Activated B cell treated with CpG ODN at 0.5 μM for 24 hours (primary cell): ENCODE measurements at regions not wholly inside any gene's neighbourhood (a gene's known extent, or its start where the extent isn't known, plus 50 kb on each side); places are given as distances from the start of the nearest gene placed in this dataset.
"Not testable (repeated sequence)": the region's sequence is repeated elsewhere in the genome, so short reads cannot be mapped to it uniquely, and the experiment has no call there.

Experiments
- ATAC-seq: fragments of 200-7000 bp; cut with Tn5 transposase; one replicate; pipeline ENCODE4 v1.10.0; 2021; ENCODE audit warnings: low read depth, mild to moderate bottlenecking, moderate library complexity
- CTCF ChIA-PET: fragments of 350-600 bp; sonication (Branson Sonifier 250); formaldehyde crosslinking; loops from one replicate; lab custom pipeline; 2021; ENCODE audit warnings: antibody characterized with exemption; lab: Charles Lee
- POLR2A ChIA-PET: fragments of 350-600 bp; sonication (Branson Sonifier 250); formaldehyde crosslinking; loops from one replicate; lab custom pipeline; 2021; ENCODE audit warnings: antibody characterized with exemption; lab: Charles Lee
- DNase-seq: peaks from one replicate; pipeline ENCODE4 v3.0.0; 2022
- H3K27ac Mint-ChIP-seq: one replicate; pipeline ENCODE4 v1.8.0; 2020; ENCODE audit warnings: mixed read lengths
- H3K27me3 Mint-ChIP-seq: one replicate; pipeline ENCODE4 v1.8.0; 2021; ENCODE audit warnings: mixed read lengths
- H3K36me3 Mint-ChIP-seq: one replicate; pipeline ENCODE4 v1.8.0; 2021; ENCODE audit warnings: low read depth, mixed read lengths
- H3K4me1 Mint-ChIP-seq: one replicate; pipeline ENCODE4 v1.8.0; 2021; ENCODE audit warnings: mixed read lengths
- H3K4me3 Mint-ChIP-seq: one replicate; pipeline ENCODE4 v1.8.0; 2020; ENCODE audit warnings: mild to moderate bottlenecking, mixed read lengths
- H3K9me3 Mint-ChIP-seq: one replicate; pipeline ENCODE4 v1.8.0; 2020; ENCODE audit warnings: mixed read lengths
- intact Hi-C: fragments of 100-400 bp; cut with micrococcal nuclease; formaldehyde crosslinking; loops from one replicate; pipeline ENCODE4 v1.15.1; 2024
- TF ChIP-seq, protein P1 (sequence below): fragments of 200-600 bp; IDR thresholded peaks from one replicate; pipeline ENCODE4 v1.8.0; 2022; ENCODE audit warnings: antibody characterized with exemption, mild to moderate bottlenecking

DNA sequence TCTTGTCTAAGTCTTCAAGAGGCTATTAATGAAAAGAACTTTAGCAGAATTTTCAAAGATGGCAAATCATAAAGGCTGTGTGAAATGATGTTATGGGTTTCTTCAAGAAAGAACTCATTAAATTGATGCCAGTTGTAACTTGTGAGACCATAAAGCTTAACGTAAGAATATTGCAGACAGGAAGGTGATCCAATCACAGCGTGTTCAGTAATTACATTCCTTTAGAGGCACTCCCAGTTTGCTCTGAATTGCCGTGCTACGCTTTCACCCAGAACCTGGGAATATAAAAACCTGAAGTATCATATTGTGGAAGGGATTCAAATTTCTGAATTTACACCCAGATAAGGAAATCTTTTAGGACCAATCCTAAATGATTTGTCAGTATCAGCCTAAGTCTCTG is 64.1 kb upstream of the ITGB1 start:
- DNase-seq (no peak), ATAC-seq (no peak)
- Mint-ChIP-seq H3K27me3 (peaks cover 2% of the 10 kb centered on the region), H3K36me3 (no peaks in the 10 kb centered on the region), H3K9me3 (no peaks in the 10 kb centered on the region), H3K27ac (no peak overlapping the region), H3K4me3 (no peak overlapping the region), H3K4me1 (peaks cover 13% of the 10 kb centered on the region)
- TF ChIP-seq, protein P1, sequence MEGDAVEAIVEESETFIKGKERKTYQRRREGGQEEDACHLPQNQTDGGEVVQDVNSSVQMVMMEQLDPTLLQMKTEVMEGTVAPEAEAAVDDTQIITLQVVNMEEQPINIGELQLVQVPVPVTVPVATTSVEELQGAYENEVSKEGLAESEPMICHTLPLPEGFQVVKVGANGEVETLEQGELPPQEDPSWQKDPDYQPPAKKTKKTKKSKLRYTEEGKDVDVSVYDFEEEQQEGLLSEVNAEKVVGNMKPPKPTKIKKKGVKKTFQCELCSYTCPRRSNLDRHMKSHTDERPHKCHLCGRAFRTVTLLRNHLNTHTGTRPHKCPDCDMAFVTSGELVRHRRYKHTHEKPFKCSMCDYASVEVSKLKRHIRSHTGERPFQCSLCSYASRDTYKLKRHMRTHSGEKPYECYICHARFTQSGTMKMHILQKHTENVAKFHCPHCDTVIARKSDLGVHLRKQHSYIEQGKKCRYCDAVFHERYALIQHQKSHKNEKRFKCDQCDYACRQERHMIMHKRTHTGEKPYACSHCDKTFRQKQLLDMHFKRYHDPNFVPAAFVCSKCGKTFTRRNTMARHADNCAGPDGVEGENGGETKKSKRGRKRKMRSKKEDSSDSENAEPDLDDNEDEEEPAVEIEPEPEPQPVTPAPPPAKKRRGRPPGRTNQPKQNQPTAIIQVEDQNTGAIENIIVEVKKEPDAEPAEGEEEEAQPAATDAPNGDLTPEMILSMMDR = no peak
- POLR2A ChIA-PET = no interaction called here
- intact Hi-C loops = no loop called here
- CTCF ChIA-PET = interaction anchor here (1.0 kb wide), 1 partner anchor 132 kb away, joined by 3 read pairs; no protein-coding TSS in a partner anchor

DNA sequence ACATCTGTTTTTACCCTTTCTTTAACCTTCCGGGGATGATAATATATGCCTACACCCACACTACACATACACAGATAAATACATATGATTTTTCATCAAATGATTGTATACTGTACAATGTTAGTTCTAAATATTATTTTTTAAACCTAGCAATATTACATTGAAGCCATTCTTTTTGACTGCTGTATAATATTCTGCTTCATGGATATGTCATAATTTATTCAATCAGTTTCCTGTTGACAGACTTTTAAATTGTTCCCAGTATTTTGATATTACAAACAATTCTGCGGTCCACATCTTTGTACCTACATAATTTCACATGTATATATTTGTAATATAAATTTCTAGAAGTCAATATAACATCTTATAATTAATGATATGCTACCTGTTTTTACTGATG is 59.0 kb upstream of the ITGB1 start:
- Mint-ChIP-seq H3K9me3 (peaks cover 2% of the 10 kb centered on the region), H3K4me3 (no peak overlapping the region), H3K4me1 (peaks cover 2% of the 10 kb centered on the region), H3K27me3 (peaks cover 2% of the 10 kb centered on the region), H3K36me3 (no peaks in the 10 kb centered on the region), H3K27ac (no peak overlapping the region)
- ChIA-PET CTCF (no interaction called here), POLR2A (no interaction called here)
- intact Hi-C loops = no loop called here
- TF ChIP-seq, protein P1 = no peak
- ATAC-seq (no peak), DNase-seq (no peak)

- ChIA-PET CTCF (no interaction called here), POLR2A (no interaction called here)
- peaks cover 2% of the 10 kb centered on the region for H3K9me3 Mint-ChIP-seq
- intact Hi-C loops = no loop called here
- no peaks in the 10 kb centered on the region for H3K36me3 Mint-ChIP-seq
- peaks cover 5% of the 10 kb centered on the region for H3K4me1 Mint-ChIP-seq
- peaks cover 2% of the 10 kb centered on the region for H3K27me3 Mint-ChIP-seq
- no peak overlapping the region for H3K27ac Mint-ChIP-seq
- no peak overlapping the region for H3K4me3 Mint-ChIP-seq
- ATAC-seq (no peak), DNase-seq (no peak)
- TF ChIP-seq, protein P1 = no peak
These were observed 57.9 kb upstream of the ITGB1 start for GRCh38 chr10:33015761-33016547.

DNA sequence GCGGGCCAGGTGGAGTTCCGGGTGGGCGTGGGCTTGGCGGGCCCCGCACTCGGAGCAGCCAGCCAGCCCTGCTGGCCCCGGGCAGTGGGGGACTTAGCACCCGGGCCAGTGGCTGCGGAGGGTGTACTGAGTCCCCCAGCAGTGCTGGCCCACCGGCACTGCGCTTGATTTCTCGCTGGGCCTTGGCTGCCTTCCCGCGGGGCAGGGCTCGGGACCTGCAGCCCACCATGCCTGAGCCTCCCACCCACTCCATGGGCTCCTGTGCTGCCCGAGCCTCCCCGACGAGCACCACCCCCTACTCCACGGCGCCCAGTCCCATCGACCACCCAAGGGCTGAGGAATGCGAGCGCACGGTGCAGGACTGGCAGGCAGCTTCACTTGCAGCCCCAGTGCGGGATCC is 55.3 kb upstream of the ITGB1 start:
- H3K9me3 Mint-ChIP-seq, H3K27ac Mint-ChIP-seq, H3K4me3 Mint-ChIP-seq, H3K36me3 Mint-ChIP-seq, POLR2A ChIA-PET, ATAC-seq, intact Hi-C loops, H3K27me3 Mint-ChIP-seq, DNase-seq: not testable (repeated sequence)
- peaks cover 27% of the 10 kb centered on the region for H3K4me1 Mint-ChIP-seq
- CTCF ChIA-PET = interaction anchor here (0.7 kb wide), 1 partner anchor 24 kb away, joined by 3 read pairs; no protein-coding TSS in a partner anchor

DNA sequence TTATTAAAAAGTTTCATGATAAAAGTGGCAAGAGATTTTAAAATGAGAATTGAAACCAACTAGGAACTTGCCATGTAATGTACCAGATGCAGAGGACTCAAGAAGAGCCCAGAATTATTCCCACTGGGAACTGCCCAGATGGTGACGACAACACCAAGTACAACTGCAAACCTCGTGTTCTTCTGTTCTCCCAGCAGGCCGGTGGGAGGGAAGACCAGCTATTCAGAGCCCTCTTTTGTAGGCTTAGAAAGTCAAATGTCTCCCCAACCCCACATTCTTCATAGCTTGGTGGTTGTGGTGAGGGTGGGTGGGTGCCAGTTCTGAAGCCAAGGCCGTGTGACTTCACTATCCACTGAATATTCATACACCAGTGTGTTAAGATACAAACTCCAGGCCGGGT is 54.3 kb upstream of the ITGB1 start:
- Mint-ChIP-seq H3K4me3 (no peak overlapping the region), H3K27ac (no peak overlapping the region), H3K27me3 (peaks cover 6% of the 10 kb centered on the region), H3K36me3 (no peaks in the 10 kb centered on the region), H3K4me1 (peaks cover 27% of the 10 kb centered on the region), H3K9me3 (peaks cover 2% of the 10 kb centered on the region)
- DNase-seq (no peak), ATAC-seq (no peak)
- TF ChIP-seq, protein P1 = no peak
- CTCF ChIA-PET = interaction anchor here (0.6 to 0.7 kb wide), 2 partner anchors 25 to 667 kb away, joined by 3 read pairs; no protein-coding TSS in a partner anchor
- intact Hi-C loops = no loop called here
- POLR2A ChIA-PET = interaction anchor here (1.7 kb wide), 1 partner anchor 102 kb away, joined by 4 read pairs; no protein-coding TSS in a partner anchor
